Endothelial cell of umbilical vein (primary cell): ENCODE measurements at regions not wholly inside any gene's neighbourhood (a gene's known extent, or its start where the extent isn't known, plus 50 kb on each side); places are given as distances from the start of the nearest gene placed in this dataset.

Experiments
- BruUV-seq: library from RNA; stranded (reverse); fragments of 400-500 nt; replicated peaks from 2 replicates; lab custom pipeline; 2021; lab: Mats Ljungman, UMichigan
- CTCF ChIA-PET: fragments of 300-600, 350-600 bp; sonication (Branson Sonifier 250); formaldehyde crosslinking; loops from one replicate; lab custom pipeline; 2021; ENCODE audit warnings: antibody characterized with exemption, inconsistent platforms; lab: Charles Lee
- POLR2A ChIA-PET: fragments of 300-600, 350-600 bp; sonication (Branson Sonifier 250); formaldehyde crosslinking; loops from one replicate; lab custom pipeline; 2021; ENCODE audit warnings: antibody characterized with exemption, inconsistent platforms; lab: Charles Lee
- DNase-seq: peaks from one replicate; pipeline ENCODE4 v3.0.0-alpha.2; 2011; ENCODE audit warnings: low read depth, low spot score
- FAIRE-seq: peaks from 2 replicates; lab custom pipeline; 2011; peaks lifted over from hg19 to GRCh38; lab: Jason Lieb, UNC
- H2AFZ ChIP-seq: 2 replicates; pipeline ENCODE4 v1.6.0; 2012; ENCODE audit warnings: low read depth, low read length, control low read depth, inconsistent platforms
- H3K27ac ChIP-seq: 2 replicates; pipeline ENCODE4 v1.5.1; 2011; ENCODE audit warnings: low read depth, mild to moderate bottlenecking, control low read depth, low read length, moderate library complexity; ENCODE audit not compliant: insufficient read depth
- H3K27me3 ChIP-seq, 2 experiments: 2 replicates each; pipeline versions ENCODE4 v1.6.0 to v1.6.1; 2011; ENCODE audit warnings: low read length in 2 of 2, mixed read lengths in 1 of 2; ENCODE audit not compliant: control insufficient read depth in 2 of 2, insufficient read depth in 2 of 2
- H3K36me3 ChIP-seq, 2 experiments: 2 replicates in 1 of 2; 3 replicates in 1 of 2; pipeline ENCODE4 v1.5.1; 2011; ENCODE audit warnings: low read length in 2 of 2, mild to moderate bottlenecking in 1 of 2, moderate library complexity in 1 of 2; ENCODE audit not compliant: control insufficient read depth in 2 of 2, insufficient read depth in 2 of 2; ENCODE audit errors: extremely low read depth in 1 of 2
- H3K4me1 ChIP-seq: 3 replicates; pipeline ENCODE4 v1.5.1; 2011; ENCODE audit warnings: mild to moderate bottlenecking, low read length; ENCODE audit not compliant: control insufficient read depth, insufficient read depth; ENCODE audit errors: extremely low read depth
- H3K4me2 ChIP-seq: 2 replicates; pipeline ENCODE4 v1.6.1; 2011; ENCODE audit warnings: low read length, control low read depth, mixed read lengths; ENCODE audit not compliant: insufficient read depth
- H3K4me3 ChIP-seq, 3 experiments: fragments of 200-600 bp in 1 of 3; sonication (generic), shearing (Covaris generic) in 1 of 3; replicated peaks in 1 of 3; 2 replicates each; pipeline ENCODE4 v1.5.1; 2011 to 2016; ENCODE audit warnings: control low read depth in 3 of 3, low read length in 3 of 3, mild to moderate bottlenecking in 2 of 3, inconsistent platforms in 1 of 3, low read depth in 1 of 3, moderate library complexity in 1 of 3; ENCODE audit not compliant: insufficient read depth in 1 of 3
- H3K79me2 ChIP-seq: 2 replicates; pipeline ENCODE4 v1.6.0; 2012; ENCODE audit warnings: low read length, inconsistent platforms; ENCODE audit not compliant: control insufficient read depth, insufficient read depth
- H3K9ac ChIP-seq: replicated peaks from 2 replicates; pipeline ENCODE3; 2011; ENCODE audit warnings: low read length, control low read depth; ENCODE audit not compliant: insufficient read depth; ENCODE audit errors: extremely low read depth
- H3K9me1 ChIP-seq: replicated peaks from 3 replicates; pipeline ENCODE4 v1.6.0; 2011; ENCODE audit warnings: mild to moderate bottlenecking, low read length; ENCODE audit not compliant: control insufficient read depth, insufficient read depth; ENCODE audit errors: extremely low read depth
- H3K9me3 ChIP-seq: replicated peaks from 2 replicates; pipeline ENCODE4 v1.5.1; 2012; ENCODE audit warnings: low read length, inconsistent platforms; ENCODE audit not compliant: control insufficient read depth, insufficient read depth
- H4K20me1 ChIP-seq: replicated peaks from 2 replicates; pipeline ENCODE3; 2011; ENCODE audit warnings: mild to moderate bottlenecking, low read length; ENCODE audit not compliant: control insufficient read depth, insufficient read depth; ENCODE audit errors: extremely low read depth
- EZH2 ChIP-seq: IDR thresholded peaks from 2 replicates; pipeline ENCODE4 v1.6.1; 2012; ENCODE audit warnings: borderline replicate concordance, low read depth, mild to moderate bottlenecking, moderate library complexity, low read length, inconsistent platforms; ENCODE audit not compliant: severe bottlenecking
- FOS ChIP-seq: IDR thresholded peaks from 2 replicates; pipeline ENCODE4 v1.6.1; 2011; ENCODE audit warnings: mild to moderate bottlenecking, low read length, moderate library complexity, borderline replicate concordance; ENCODE audit not compliant: insufficient read depth
- GATA2 ChIP-seq: IDR thresholded peaks from 2 replicates; pipeline ENCODE4 v1.7.0; 2011; ENCODE audit warnings: low read depth, mild to moderate bottlenecking, moderate library complexity, mixed read lengths, low read length; ENCODE audit not compliant: insufficient read length, insufficient read depth
- JUN ChIP-seq: IDR thresholded peaks from 2 replicates; pipeline ENCODE4 v1.6.1; 2011; ENCODE audit warnings: borderline replicate concordance, low read depth; ENCODE audit not compliant: insufficient read length, insufficient read depth
- MYC ChIP-seq: IDR thresholded peaks from one replicate; pipeline ENCODE4 v1.6.1; 2011; ENCODE audit warnings: mild to moderate bottlenecking, low read depth, low read length
- POLR2A ChIP-seq: IDR thresholded peaks from 2 replicates; pipeline ENCODE4 v1.6.1; 2012; ENCODE audit warnings: low read depth, mild to moderate bottlenecking, control low read depth, low read length
- dilution Hi-C: fragments of 300-500 bp; cut with MboI; formaldehyde crosslinking; loops from one replicate; pipeline ENCODE4 v1.15.0; 2019; ENCODE audit warnings: low sequenced_read_pairs; ENCODE audit not compliant: extremely low pct_ligation_motif_present
- intact Hi-C: fragments of 100-400 bp; cut with micrococcal nuclease; formaldehyde crosslinking; loops from one replicate; pipeline ENCODE4 v1.10.0; 2022
- TF ChIP-seq, protein P1 (sequence below), 2 donors: IDR thresholded peaks; 1 replicate in 1 of 2; 2 replicates in 1 of 2; pipeline ENCODE4 v1.5.1; 2011; ENCODE audit warnings: low read length in 2 of 2, mild to moderate bottlenecking in 2 of 2, moderate library complexity in 2 of 2, control low read depth in 1 of 2, inconsistent platforms in 1 of 2, low read depth in 1 of 2; ENCODE audit not compliant: insufficient read depth in 1 of 2; ENCODE audit errors: extremely low read depth in 1 of 2

- no peak overlapping the region for H3K27ac ChIP-seq
- H3K4me1 ChIP-seq = no peaks in the 10 kb centered on the region
- no peak for FAIRE-seq
- dilution Hi-C loops (no loop called here), intact Hi-C loops (no loop called here)
- ChIA-PET CTCF (no interaction called here), POLR2A (no interaction called here)
- no peaks in the 10 kb centered on the region for H3K79me2 ChIP-seq
- H3K36me3 ChIP-seq = no peaks in the 10 kb centered on the region
- no peak overlapping the region for H2AFZ ChIP-seq
- no peak overlapping the region for H3K4me2 ChIP-seq
- no peak for TF ChIP-seq GATA2
- TF ChIP-seq EZH2 = no peak
- DNase-seq = no peak
- no peaks in the 10 kb centered on the region for H3K9me1 ChIP-seq
- no peak overlapping the region for H3K4me3 ChIP-seq
- no peaks in the 10 kb centered on the region for H3K9me3 ChIP-seq
- no peaks in the 10 kb centered on the region for H3K27me3 ChIP-seq
- no peak overlapping the region for H3K9ac ChIP-seq
- H4K20me1 ChIP-seq = no peaks in the 10 kb centered on the region
- BruUV-seq = no TSS peak
Measured at GRCh38 chrX:144531877-144532276, 648.0 kb downstream of the UBE2NL start.

GRCh38 chrX:144566592-144566991 is 680.7 kb upstream of the SPANXN1 start:
- BruUV-seq = no TSS peak
- CTCF ChIA-PET = no interaction called here
- H3K27ac ChIP-seq = no peak overlapping the region

More at GRCh38 chrX:144566592-144566991, 680.7 kb upstream of the SPANXN1 start:
- H3K9me1 ChIP-seq = no peaks in the 10 kb centered on the region
- DNase-seq (no peak), FAIRE-seq (no peak)
- H3K4me2 ChIP-seq = no peak overlapping the region
- H3K36me3 ChIP-seq = no peaks in the 10 kb centered on the region
- no peaks in the 10 kb centered on the region for H3K4me1 ChIP-seq
- no peaks in the 10 kb centered on the region for H3K79me2 ChIP-seq
- no peaks in the 10 kb centered on the region for H3K27me3 ChIP-seq
- TF ChIP-seq POLR2A (no peak), JUN (no peak), EZH2 (no peak), FOS (no peak), MYC (no peak)
- TF ChIP-seq, protein P1, sequence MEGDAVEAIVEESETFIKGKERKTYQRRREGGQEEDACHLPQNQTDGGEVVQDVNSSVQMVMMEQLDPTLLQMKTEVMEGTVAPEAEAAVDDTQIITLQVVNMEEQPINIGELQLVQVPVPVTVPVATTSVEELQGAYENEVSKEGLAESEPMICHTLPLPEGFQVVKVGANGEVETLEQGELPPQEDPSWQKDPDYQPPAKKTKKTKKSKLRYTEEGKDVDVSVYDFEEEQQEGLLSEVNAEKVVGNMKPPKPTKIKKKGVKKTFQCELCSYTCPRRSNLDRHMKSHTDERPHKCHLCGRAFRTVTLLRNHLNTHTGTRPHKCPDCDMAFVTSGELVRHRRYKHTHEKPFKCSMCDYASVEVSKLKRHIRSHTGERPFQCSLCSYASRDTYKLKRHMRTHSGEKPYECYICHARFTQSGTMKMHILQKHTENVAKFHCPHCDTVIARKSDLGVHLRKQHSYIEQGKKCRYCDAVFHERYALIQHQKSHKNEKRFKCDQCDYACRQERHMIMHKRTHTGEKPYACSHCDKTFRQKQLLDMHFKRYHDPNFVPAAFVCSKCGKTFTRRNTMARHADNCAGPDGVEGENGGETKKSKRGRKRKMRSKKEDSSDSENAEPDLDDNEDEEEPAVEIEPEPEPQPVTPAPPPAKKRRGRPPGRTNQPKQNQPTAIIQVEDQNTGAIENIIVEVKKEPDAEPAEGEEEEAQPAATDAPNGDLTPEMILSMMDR (IDR thresholded peaks at IDR 0.05; ENCODE audit: extremely low read depth in 1 of 2, insufficient read depth in 1 of 2, low read depth in 1 of 2, low read length in 2 of 2) = no peak
- no peaks in the 10 kb centered on the region for H3K9me3 ChIP-seq
- H3K9ac ChIP-seq = no peak overlapping the region
- no peak overlapping the region for H2AFZ ChIP-seq
- no peaks in the 10 kb centered on the region for H4K20me1 ChIP-seq
- dilution Hi-C loops = no loop called here
- POLR2A ChIA-PET = no interaction called here
- intact Hi-C loops = no loop called here
- no peak overlapping the region for H3K4me3 ChIP-seq
